ENCODE measurements at regions not wholly inside any gene's neighbourhood (a gene's known extent, or its start where the extent isn't known, plus 50 kb on each side); places are given as distances from the start of the nearest gene placed in this dataset.
"Not testable (repeated sequence)": the region's sequence is repeated elsewhere in the genome, so short reads cannot be mapped to it uniquely, and the experiment has no call there.

DNA sequence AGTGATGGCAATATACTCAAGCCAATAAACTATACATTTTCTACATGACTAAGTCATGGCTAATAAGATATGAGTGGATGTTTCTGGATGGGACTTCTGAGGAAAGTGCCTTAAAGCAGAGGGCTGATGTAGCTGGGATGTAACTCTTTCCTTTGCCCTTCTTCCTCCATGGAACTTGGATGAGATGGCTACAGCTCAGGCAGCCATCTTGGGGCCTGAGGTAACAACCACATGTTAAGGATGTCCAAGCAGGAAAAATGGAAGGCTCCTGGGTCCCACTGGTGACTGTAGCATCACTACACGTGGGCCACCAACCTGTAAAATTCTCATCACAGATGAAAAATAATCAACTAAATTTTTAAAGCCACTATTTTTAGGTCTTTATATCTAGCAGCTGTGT, 54.4 kb upstream of the GRIP1 start:
- no peak for DNase-seq

DNA sequence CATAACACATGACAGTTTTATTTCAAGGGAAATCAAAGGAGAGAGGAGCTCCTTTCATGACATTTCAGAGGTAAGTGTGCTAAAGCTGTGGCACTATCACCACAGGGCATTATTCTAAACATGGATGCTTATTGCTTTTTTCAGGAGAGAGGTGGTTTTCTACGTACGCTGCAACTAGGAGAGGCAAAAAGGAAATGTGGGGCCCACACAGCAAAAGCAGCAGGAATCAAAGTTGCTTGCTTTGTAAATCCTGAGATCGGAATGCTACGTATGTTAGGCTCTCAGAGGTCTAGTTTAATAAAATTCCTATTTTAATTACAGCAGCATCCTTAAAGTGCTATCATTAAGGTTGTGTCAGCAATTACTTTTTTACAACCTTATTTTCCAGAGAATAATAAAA, 55.0 kb upstream of the GRIP1 start:
- no peak for DNase-seq

DNA sequence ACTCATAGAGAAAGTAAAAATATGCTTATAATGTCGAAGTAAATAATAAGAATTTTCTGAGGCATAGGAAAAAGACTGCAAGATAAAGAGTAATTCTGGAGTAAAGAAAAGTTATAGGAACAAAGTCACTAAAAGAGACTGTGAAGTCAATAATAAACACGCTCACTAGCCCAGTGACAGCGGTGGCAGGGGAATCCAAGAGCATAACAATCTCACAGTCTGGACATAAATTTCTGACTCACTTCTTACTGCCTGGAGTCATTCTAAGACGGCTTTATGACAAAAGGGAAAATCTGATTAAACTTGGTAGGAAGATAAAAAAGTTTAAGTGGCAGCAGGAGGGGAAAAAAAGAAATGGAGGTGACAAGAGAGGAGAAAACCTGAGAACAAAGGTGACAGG, 56.4 kb upstream of the GRIP1 start:
- no peak for DNase-seq

DNA sequence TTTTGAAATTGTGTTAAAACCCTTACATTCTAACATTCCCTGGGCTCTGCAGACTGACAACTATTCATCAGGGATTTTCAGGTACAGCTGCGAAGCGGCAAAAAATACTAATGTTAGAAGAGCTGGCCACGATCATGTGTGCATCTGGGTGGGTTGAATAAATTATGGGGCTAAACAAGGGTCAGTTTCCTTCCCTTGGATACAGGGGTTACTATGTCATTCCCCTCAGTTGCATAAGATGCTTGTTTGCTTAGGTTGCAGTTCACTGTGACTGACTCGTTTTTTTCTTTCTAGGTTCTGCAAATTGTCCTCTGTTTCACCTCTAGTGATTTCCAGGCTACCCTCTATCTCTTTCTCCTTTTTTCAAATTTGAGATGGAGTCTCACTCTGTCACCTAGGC, 58.1 kb upstream of the GRIP1 start:
- no peak for DNase-seq

DNA sequence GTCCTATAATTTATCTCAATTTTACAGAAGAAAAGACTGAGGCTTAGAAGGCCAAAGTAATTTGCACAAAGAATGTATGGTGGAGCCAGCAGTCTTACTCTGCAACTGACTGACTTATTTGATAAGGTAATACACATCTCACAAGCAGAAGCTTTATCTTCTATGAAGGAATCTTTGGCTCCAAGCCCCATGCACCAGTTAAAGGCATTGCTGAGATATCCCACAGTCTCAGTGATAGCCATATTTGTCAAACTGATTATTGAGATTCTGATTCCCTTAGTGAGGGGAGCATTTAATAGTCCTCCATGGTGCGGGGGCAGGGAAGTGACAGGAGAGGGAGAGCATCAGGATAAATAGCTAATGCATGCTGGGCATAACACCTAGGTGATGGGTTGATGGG, 60.4 kb upstream of the GRIP1 start:
- DNase-seq: no peak

DNA sequence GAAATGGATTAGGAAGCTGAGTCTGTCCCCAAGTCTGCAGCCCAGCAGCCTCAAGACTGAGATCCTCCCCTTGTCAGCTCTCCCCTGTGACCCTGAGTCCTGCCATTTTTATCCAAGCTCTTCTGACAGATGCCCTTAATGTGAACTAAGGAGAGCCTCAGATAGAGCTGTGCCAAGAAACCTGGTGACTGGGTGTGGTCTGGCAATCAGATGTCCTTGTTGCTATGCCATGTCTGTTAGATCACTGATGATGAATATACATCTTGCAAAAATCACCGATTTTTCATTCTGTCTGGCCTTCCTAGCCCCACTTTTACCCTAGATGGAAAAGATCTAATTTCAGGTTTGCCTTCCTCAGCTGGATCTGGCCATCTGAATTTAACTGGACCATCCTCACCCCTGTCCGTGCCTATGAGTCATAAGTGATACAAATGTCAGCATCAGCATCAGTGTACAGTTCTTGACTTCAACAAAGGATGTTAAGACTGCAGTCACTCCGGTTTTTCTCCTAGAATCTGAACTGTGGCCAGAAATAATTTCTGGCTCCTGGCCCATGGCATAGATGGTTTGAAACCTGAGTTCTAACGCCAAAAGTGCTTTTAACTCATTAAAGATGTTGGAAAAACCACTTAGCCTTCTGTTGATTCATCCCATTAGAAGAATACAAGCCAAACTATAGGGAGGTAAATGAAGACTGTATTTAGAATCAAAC, 61.2 kb upstream of the GRIP1 start:
- no peak for DNase-seq

DNA sequence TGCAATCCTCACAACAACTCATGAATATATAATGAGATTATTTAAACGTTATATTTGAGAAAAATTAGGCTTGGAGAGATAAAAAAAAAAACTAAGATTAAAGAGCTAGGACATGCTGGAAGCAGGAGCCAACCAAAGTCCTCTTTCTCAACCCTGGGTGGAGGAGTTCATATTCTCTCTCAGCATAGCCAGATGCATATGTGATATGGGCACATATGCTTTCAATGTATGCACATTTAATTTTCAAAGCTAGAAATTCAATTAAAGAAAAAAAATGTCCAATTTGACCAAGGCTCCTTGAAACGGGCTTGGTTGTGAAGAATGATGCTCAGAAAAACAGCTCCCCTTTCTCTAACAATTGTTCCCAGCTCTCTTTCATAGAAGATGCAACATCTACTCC, 61.9 kb upstream of the GRIP1 start:
- no peak for DNase-seq

DNA sequence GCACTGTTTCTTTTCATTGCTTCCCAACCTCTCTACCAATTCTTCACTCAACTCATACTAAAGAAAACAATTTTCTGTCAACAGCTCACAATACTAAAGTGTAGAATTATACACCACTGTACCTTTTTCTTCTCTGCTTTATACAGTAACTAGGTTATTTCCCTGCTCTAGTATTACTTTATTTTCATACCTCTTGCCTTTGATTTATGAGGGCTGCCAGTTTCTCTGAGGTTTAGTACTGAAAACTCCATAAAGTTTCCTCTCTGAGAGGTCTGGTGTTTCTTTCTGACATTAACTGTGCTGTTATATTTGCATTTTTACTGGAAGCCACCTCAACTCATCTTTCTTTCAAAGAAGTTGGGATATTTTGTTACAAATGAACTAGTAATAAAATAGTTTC, 63.0 kb upstream of the GRIP1 start:
- peak; percentile 31 for DNase-seq

DNA sequence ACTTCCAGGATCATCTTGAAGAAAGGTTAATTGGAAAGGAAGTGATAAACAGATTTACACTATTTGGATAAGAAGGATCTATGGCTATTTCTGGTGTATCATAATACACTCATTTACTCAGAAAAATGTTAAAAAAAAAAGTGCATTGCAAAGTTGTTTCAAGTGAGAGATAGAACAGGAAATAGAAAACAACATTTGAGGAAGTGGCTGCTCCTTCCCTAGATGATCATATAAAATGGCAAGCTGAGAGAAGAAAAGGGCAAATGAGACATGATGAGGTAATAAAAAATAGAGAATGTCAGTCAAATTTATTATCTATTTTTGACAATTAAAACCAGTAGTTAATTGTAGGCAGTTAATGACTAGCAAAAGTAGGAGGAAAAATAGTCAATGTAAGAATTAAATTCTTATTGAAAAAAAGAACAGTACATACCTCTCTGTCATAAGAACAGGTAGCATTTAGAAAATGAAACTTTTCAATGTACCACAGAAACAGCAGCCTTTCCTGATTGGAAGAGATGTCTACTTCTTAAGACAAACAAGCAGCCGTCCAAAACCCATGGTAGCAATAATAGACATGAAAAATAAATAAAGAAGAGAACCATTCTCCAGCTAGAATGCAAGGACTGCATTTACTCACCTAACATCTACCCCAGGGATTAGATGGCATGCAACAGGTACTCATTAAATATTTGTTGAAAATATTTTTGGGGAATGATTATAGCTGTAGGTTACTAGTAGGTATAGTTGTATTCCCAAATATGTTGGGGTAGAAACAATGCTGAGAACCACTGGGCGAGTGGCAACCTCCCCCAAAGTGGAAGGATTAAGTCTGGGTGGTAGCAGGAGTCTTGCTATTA, 63.9 kb upstream of the GRIP1 start:
- no peak for DNase-seq

DNA sequence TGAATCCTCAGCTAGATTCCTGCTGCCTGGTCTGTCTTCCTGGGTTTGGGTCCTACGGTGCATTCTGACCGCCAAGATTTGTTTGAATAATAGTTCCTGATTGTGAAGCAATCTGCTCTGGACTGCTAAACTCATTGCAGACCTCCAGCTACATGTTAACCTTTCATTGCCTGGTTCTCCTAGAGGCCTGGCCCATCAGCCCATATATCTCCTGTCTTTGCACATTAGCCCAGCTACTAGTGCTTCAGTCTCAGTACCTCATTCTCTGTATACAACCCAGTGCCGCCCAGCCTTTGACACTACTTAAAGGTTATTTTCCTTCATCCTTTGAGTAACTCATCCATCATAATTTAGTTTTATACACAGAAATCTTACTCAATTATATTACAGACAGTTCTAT, 65.6 kb upstream of the GRIP1 start:
- no peak for DNase-seq

DNA sequence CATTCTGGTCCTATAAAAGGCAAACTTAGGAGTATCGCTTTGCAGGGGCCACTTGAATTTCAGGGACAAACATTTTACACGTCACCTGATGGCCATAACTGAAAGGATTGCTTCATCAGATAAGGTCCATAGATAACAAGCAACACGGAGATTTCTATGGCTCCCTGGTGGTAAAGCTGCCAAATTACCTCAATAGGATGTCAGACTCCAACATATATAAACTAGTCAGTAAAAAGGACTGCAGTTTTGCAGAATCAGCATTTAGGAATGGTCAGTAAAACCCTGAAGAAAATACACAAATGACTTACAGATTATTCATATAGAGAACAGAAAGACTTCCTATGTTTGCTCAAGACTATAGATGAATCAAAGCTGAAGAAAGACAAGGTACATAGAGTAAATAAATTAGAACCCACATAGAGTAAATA, 66.1 kb upstream of the GRIP1 start:
- no peak for DNase-seq

DNA sequence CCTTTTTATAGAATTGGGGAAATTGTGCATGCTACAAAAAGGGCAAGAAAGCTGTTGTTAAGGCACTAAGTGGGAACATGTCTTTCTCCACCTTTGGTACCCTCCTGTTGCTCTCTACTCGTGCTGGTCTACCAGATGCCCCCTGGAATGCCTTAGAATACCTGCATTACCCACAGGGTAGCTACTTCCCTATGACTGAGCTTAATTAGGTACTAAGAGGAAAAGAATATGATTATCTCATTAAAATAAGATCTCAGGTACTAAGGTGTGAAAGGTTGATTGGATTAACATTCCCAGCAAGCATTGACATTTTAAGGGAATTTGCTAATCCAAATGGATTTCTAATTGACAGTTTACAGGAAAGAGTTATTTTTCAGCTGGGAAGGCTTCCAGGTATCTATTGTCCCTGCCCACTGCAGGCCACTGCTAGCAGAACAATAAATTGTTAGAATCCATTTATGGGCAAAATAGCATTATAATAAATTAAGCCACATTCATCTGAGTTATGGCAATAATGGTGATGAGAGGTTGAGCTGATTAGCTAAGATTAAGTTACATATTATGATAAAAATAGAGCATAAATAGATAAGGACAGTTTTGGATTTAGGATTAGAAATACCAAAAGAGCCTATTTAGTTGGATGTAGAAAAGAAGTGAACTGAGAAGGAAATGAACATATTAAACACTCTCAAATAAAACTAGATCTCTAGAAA, 67.8 kb upstream of the GRIP1 start:
- no peak for DNase-seq

DNA sequence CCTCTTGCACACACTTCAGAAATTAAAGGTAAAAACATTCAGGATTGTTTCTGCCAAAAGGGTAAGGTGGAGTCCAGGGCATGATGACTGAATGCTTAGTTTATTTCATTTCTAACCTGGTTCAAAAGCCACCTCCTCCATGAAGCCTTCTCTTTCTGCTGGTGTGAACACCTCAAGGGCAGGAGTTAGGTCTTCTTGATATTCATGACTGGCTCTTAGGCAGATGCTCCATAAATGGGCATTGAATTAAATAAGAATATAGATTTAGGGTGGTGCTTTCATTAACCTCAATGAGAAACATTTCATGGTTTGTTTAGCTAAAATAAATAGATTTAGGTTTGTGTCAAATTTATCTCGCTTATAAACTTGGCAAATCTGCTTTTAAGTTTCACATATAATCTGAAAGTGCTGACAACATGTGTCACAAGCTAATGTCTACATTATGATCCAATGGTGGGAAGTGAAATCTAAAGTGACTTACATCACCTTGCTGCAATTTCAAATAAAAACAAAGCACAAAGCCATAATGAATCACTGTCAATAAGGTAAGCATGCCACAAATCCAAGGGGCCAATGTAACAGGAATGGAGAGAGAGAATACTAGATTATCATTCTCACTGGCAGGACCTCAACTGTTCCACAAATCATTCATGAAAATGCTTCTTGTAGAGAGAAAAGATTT, 72.7 kb upstream of the GRIP1 start:
- DNase-seq: no peak

DNA sequence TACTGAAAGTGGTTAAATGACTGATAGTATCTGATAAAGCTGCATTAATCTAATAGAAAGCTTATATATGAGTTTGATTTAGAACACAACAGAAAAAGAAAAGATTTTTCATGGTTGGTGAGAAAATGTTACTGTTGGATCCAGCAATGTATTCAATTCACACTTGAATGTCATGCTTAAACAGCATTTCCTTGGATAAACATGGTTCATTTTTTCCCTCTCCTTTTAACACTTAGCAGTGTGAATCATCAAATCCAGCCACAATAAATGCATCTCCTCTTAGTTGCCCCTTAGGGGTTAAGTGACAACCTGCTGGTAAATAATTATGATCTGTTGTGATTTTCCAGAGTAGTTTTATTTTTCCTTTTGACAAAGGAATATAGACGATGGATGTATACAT, 74.9 kb upstream of the GRIP1 start:
- DNase-seq: no peak

DNA sequence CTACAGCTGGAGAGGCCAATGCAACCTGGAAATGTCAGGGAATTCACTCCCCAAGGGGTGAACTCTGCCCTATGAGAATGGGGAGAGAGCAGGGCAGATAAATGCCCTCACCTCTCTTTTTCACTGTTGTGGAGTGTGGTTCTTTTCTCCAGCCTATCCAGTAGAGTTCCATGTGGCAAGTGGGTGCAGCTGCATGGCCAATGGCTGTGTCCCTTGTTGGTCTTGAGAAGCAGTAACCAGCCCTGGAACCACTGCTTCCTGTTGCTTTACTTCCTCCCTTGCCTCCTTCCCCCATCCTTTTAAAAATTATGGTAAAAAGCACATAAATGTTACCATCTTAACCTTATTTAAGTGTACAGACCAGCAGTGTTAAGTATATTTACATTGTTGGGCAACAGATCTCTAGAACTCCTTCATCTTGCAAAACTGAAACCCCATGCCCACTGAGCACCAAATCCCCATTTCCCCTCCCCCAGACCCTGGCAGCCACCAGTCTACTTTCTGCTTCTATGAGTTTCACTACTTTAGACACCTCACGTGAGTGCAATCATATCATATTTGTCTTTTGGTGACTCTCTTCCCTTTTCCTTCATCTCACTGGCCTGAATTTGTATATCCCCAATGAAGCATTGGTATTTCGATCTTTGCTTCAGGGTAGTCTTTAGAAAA, 77.0 kb upstream of the GRIP1 start:
- DNase-seq: no peak

DNA sequence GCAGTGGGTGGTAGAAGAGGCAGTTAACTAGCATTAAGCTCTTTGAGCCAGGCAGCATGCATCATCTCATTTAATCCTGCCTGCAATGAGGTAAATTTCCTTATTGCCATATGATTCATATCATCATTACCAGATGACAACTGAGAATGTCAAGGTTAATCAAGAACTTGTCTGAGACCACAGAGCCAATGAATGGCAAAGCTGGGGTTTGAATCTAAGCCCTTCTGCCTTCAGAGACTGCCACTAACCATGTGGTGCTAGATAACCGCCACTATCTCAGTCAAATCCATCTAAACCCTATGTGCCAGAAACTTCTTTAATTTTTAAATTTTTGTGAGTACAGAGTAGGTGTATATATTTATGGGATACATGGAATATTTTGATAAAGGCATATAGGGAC, 77.8 kb upstream of the GRIP1 start:
- no peak for DNase-seq

DNA sequence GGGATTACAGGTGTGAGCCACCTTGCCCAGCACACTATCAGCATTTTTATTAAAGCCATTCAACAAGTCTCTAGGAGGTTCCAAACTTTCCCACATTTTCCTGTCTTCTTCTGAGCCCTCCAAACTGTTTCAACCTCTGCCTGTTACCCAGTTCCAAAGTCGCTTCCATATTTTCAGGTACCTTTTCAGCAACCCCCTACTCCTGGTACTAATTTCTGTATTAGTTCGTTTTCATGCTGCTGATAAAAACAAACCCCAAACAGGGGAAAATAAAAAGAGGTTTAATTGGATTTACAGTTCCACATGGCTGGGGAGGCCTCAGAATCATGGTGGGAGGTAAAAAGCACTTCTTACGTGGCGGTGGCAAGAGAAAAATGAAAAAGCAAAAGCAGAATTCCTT, 81.2 kb upstream of the GRIP1 start:
- not testable (repeated sequence) for DNase-seq

DNA sequence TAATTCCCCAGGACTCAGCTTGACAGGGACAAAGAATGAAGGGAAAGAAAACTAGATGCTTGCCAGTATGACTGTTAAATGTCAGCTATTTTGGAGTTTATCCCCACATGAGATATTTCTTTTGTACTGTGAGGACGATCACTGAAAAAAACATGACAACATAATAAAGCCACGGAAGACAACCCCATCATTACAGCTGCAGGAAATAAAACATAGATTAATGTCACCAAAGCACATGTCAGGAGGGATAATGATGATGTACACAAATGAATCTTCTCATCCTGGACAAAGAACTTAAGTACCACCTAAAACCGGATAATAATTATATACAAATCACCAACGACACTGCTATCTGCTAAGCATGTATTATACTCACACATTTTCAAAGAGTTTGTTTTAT, 84.6 kb upstream of the GRIP1 start:
- no peak for DNase-seq

DNA sequence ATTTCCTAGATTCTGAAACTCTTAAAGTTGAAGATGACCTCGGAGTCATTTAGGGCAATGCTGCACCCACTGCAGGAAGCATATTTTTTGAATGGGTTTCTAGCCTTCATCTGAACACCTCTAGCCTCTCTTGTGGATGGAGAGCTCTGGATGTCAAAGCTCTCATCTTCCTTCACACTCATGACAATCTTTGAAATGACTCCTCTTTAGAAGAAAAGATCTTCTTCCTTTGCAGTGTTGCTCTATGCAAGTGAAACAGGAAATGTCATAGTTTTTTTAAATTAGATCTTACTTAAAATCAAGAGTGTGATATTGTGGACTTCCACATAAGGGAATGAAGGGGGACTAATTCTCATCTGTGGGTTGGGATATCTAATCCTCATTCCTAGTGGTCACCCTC, 86.3 kb upstream of the GRIP1 start:
- no peak for DNase-seq

DNA sequence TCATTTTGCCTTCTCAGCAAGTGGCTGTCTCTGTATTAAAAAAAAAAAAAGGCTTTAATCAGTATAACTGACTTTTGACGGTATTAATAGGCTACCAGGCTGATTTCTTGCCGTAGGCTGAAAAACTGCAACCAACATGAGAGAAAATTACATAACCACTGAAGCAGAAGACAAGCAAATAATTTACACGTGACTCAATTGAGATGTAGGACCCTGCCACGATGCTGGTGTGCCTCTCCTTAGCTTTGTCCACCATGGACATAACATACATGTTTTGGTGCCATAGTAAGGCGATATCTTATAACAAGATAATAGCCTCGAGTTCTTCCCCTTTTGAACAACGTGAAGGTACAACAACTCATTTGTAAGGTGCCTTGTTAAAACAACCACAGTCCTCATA, 88.7 kb upstream of the GRIP1 start:
- DNase-seq: no peak

DNA sequence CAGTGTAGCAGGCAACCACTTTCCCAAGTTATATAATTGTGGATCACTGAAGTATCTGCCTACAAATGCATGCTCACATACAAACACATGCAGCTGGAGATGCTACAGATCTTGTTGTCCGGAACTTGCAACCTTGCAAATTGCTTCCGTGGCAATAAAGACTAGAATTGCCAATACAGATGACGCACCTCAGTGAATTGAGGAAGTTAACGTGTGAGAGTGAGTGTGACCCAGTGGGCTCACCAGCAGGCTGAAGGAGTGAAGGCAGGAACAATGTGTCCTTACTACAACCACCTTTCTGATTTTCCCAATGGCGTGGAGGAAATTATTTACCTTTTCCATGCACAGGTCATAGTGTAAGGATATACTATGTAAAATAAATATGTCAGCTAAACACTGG, 89.4 kb upstream of the GRIP1 start:
- no peak for DNase-seq

DNA sequence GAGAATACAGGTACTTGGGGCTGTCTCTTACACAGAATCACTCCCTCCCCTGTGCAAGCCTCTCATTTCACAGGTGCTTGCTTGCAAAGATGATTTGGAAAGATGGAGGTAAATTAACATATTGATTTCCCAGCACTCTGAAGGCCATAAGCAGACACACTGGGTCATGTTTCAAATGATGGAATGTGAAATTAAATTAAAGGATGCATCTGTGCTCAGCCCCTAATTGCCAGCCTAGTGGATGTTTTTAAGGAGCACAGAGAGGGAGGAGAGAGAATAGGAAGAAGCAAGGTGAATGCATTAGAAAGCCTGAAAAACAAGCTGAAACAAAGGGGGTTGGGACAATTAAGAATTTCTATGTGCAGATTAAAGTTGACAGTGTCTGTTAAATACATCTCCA, 96.1 kb upstream of the GRIP1 start:
- no peak for DNase-seq

All from renal pelvis (tissue), 1 donor.